Progenitor cell of endocrine pancreas (in vitro differentiated cells): ENCODE measurements at regions not wholly inside any gene's neighbourhood (a gene's known extent, or its start where the extent isn't known, plus 50 kb on each side); places are given as distances from the start of the nearest gene placed in this dataset.

ENCODE experiments used
- DNase-seq: peaks from one replicate; pipeline ENCODE4 v3.0.0; 2021; ENCODE audit warnings: low spot score; ENCODE audit not compliant: unreplicated experiment
- H3K27ac Mint-ChIP-seq: 2 replicates; pipeline ENCODE4 v1.8.0; 2021; ENCODE audit warnings: mild to moderate bottlenecking, moderate library complexity, mixed read lengths
- H3K27me3 Mint-ChIP-seq: 2 replicates; pipeline ENCODE4 v1.8.0; 2021; ENCODE audit warnings: mixed read lengths
- H3K36me3 Mint-ChIP-seq: 2 replicates; pipeline ENCODE4 v1.8.0; 2022; ENCODE audit warnings: mixed read lengths; ENCODE audit not compliant: insufficient read depth
- H3K4me1 Mint-ChIP-seq: 2 replicates; pipeline ENCODE4 v1.8.0; 2021; ENCODE audit warnings: low read depth, mixed read lengths
- H3K4me3 Mint-ChIP-seq: 2 replicates; pipeline ENCODE4 v1.8.0; 2021; ENCODE audit warnings: low read depth, mild to moderate bottlenecking, moderate library complexity, mixed read lengths
- H3K9me3 Mint-ChIP-seq: 2 replicates; pipeline ENCODE4 v1.8.0; 2021; ENCODE audit warnings: low read depth, mixed read lengths
- CTCF ChIP-seq: fragments of 200-600 bp; sonication (generic); IDR thresholded peaks from one replicate; pipeline ENCODE4 v1.5.0; 2021; ENCODE audit warnings: antibody characterized with exemption, mild to moderate bottlenecking; ENCODE audit not compliant: unreplicated experiment

- Mint-ChIP-seq H3K27me3 (peaks cover 43% of the 10 kb centered on the region), H3K27ac (no peak overlapping the region), H3K4me3 (no peak overlapping the region), H3K4me1 (peaks cover 4% of the 10 kb centered on the region), H3K9me3 (peaks cover 6% of the 10 kb centered on the region), H3K36me3 (peaks cover 5% of the 10 kb centered on the region)
- DNase-seq: no peak
- TF ChIP-seq CTCF: no peak
Measured at GRCh38 chr3:24605511-24606028, 110.9 kb upstream of the THRB start.

GRCh38 chr3:24607281-24607680 is 112.6 kb upstream of the THRB start:
- peaks cover 3% of the 10 kb centered on the region for H3K36me3 Mint-ChIP-seq
- peaks cover 27% of the 10 kb centered on the region for H3K27me3 Mint-ChIP-seq
- peaks cover 4% of the 10 kb centered on the region for H3K4me1 Mint-ChIP-seq
- no peak for TF ChIP-seq CTCF
- no peak for DNase-seq
- no peak overlapping the region for H3K27ac Mint-ChIP-seq
- H3K4me3 Mint-ChIP-seq: no peak overlapping the region
- peaks cover 6% of the 10 kb centered on the region for H3K9me3 Mint-ChIP-seq

- Mint-ChIP-seq H3K27ac (no peak overlapping the region), H3K36me3 (peaks cover 3% of the 10 kb centered on the region), H3K4me1 (peaks cover 4% of the 10 kb centered on the region), H3K27me3 (peaks cover 15% of the 10 kb centered on the region), H3K4me3 (no peak overlapping the region), H3K9me3 (peaks cover 9% of the 10 kb centered on the region)
- no peak for TF ChIP-seq CTCF
- no peak for DNase-seq
Measured at GRCh38 chr3:24608701-24609390, 114.2 kb upstream of the THRB start.

- no peak overlapping the region for H3K27ac Mint-ChIP-seq
- peaks cover 7% of the 10 kb centered on the region for H3K4me1 Mint-ChIP-seq
- TF ChIP-seq CTCF: no peak
- H3K4me3 Mint-ChIP-seq: no peak overlapping the region
- H3K9me3 Mint-ChIP-seq: peaks cover 4% of the 10 kb centered on the region
- DNase-seq: no peak
- peaks cover 17% of the 10 kb centered on the region for H3K27me3 Mint-ChIP-seq
- no peaks in the 10 kb centered on the region for H3K36me3 Mint-ChIP-seq
Measured at GRCh38 chr3:24614359-24614758, 119.7 kb upstream of the THRB start.

GRCh38 chr3:24615177-24615576 is 120.5 kb upstream of the THRB start:
- Mint-ChIP-seq H3K4me1 (peaks cover 7% of the 10 kb centered on the region), H3K4me3 (no peak overlapping the region), H3K36me3 (no peaks in the 10 kb centered on the region), H3K27me3 (peaks cover 17% of the 10 kb centered on the region), H3K9me3 (peaks cover 4% of the 10 kb centered on the region), H3K27ac (no peak overlapping the region)
- TF ChIP-seq CTCF: no peak
- no peak for DNase-seq
